HFF-Myc (cell line): ENCODE measurements at regions not wholly inside any gene's neighbourhood (a gene's known extent, or its start where the extent isn't known, plus 50 kb on each side); places are given as distances from the start of the nearest gene placed in this dataset.

Experiments used
- DNase-seq: peaks from one replicate; pipeline ENCODE4 v3.0.0-alpha.2; 2011; ENCODE audit warnings: low read depth; ENCODE audit errors: extremely low read depth
- H3K4me3 ChIP-seq: replicated peaks from 2 replicates; pipeline ENCODE4 v1.5.1; 2011; ENCODE audit warnings: low read depth, mild to moderate bottlenecking, control low read depth, low read length
- TF ChIP-seq, protein P1 (sequence below): IDR thresholded peaks from 2 replicates; pipeline ENCODE4 v1.5.1; 2012; ENCODE audit warnings: mild to moderate bottlenecking, low read depth, low read length, control low read depth; ENCODE audit errors: missing control alignments

DNA sequence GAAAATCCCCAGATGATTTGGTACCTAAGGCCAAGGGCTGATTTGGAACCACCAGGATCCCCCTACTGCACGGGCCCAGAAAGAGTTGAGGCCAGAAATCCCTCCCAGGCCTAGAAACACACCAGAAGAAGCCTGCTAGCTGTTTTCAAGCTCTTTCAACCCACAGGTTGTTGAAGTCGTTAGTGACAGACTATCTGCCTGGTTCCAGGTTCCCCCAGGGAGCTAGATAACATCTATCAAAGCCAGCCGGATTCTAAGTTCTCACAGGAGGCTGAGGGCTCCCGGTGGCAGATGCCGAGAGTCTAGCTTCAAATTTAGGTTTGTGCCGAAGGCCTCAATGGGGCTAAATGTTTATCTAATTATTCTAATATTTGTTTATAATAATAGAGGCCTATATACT, 132.0 kb upstream of the ATP6AP2 start:
- TF ChIP-seq, protein P1, sequence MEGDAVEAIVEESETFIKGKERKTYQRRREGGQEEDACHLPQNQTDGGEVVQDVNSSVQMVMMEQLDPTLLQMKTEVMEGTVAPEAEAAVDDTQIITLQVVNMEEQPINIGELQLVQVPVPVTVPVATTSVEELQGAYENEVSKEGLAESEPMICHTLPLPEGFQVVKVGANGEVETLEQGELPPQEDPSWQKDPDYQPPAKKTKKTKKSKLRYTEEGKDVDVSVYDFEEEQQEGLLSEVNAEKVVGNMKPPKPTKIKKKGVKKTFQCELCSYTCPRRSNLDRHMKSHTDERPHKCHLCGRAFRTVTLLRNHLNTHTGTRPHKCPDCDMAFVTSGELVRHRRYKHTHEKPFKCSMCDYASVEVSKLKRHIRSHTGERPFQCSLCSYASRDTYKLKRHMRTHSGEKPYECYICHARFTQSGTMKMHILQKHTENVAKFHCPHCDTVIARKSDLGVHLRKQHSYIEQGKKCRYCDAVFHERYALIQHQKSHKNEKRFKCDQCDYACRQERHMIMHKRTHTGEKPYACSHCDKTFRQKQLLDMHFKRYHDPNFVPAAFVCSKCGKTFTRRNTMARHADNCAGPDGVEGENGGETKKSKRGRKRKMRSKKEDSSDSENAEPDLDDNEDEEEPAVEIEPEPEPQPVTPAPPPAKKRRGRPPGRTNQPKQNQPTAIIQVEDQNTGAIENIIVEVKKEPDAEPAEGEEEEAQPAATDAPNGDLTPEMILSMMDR: no peak
- no peak for DNase-seq
- H3K4me3 ChIP-seq: no peak overlapping the region

DNA sequence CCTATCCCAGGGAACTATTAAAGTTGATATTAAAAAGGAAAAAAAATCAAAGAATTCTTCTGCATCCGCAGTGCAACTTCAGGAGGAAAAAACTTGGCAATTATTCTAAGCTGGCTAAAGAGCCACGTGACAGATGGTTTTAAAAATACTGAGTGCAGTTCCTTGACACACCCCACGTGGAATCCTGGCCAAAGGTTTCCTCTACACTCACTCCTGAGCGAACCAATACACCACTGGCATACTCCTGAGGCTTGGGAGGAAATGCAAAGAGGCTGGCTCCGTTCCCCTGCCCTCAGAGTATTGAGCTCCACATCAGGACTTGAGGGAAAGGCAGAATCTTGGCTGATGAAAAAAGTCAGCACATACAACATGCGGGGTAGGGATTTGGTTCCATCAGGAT, 133.8 kb upstream of the ATP6AP2 start:
- TF ChIP-seq, protein P1: no peak
- no peak overlapping the region for H3K4me3 ChIP-seq
- DNase-seq: no peak

DNA sequence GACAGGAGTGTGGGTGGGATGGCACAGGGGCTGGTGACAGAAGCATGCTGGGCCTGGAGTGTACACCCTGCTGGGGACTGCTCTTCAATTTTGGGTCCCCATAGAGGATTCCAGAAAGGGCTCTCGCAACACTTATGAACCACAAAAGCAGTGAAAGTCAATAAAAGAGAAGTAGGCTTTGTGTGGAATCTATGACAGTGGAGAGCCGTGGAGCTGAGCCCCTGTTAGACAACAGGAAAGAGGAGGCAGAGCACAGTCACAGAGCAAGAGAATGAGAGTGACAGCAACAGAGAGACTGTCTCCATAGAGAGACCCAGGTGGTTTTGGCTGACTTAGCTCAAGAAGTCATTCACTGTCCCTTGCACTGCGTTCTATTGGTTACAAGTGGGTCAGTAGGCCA, 135.1 kb upstream of the ATP6AP2 start:
- TF ChIP-seq, protein P1: no peak
- DNase-seq: no peak
- H3K4me3 ChIP-seq: no peak overlapping the region

DNA sequence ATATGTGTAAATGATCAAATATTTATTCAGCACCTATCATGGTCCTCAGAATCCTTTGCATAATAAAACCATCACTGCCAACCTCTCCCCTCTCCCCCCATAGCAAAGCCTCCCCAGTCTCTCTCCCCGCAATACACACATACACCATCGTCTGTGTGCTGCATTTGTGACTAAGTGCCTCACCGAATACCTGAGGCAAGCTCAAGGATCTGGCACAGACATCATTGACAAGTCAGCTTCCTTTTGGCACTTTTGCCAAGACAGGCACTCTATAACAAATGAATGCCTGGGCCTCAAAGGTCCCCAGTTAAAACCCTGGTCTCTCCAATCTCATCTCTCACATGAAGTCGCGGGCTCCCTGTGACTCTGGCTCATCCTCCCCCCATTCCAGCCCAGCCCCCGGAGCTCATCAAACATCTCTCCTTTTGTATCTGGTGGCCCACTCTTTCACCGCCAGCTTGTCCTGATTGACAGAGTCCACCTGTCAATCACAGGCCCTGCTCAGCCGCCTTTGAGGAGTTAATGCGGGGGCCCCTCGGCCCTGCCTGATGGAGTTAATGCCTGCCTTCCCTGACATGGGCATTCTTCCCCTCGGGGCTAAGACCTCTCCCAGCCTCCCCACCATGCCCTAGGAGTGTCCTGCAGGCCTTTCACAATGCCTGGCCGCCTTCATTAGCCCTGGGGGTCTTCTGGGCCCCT, 135.8 kb upstream of the ATP6AP2 start:
- TF ChIP-seq, protein P1: no peak
- no peak for DNase-seq
- H3K4me3 ChIP-seq: no peak overlapping the region

DNA sequence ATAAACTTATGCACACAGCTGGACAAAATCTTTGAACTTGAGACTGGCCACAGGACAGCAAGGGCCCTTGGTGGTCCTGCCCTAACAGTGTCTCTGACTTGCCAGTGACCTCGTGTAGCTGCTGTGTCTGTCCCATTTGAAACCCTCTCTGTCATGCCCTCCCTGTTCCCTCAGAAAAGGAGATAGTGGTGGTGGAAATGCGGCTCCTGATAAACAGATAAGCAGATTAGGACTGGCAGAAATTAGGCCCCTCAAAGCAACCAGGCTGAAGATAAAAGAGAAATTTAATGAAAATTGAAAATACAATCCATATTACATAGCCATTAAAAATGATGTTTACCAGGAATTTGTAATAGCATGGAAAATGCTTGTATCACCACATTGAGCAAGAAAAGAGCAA, 136.6 kb upstream of the ATP6AP2 start:
- DNase-seq: no peak
- TF ChIP-seq, protein P1: no peak
- no peak overlapping the region for H3K4me3 ChIP-seq

DNA sequence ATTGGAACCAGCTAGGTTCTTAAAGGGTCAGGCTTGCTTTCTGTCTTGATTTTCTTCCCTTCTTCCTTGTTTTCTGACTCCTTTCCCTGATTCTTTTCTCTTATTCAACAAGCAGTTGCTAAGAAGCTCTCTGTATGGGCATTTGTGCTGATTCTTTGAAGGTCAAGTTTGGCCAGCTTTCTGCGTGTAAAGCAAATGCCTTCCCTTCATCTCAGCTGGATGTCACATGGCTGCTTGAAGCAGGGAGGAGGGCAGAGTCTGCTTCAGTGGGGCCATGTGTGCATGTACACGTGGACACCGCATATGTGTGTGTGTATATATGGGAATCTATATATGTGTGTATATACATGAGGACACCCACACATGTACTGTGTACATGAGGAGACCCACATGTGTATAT, 139.9 kb upstream of the ATP6AP2 start:
- TF ChIP-seq, protein P1: no peak
- DNase-seq: no peak
- no peak overlapping the region for H3K4me3 ChIP-seq
